ENCODE measurements at regions not wholly inside any gene's neighbourhood (a gene's known extent, or its start where the extent isn't known, plus 50 kb on each side); places are given as distances from the start of the nearest gene placed in this dataset.

GRCh38 chr7:25776744-25777123 is 375.3 kb upstream of the NFE2L3 start:
- H3K9me3 ChIP-seq: no peaks in the 10 kb centered on the region
- FAIRE-seq: no peak
- H3K4me1 ChIP-seq: no peaks in the 10 kb centered on the region
- TF ChIP-seq, protein P1, sequence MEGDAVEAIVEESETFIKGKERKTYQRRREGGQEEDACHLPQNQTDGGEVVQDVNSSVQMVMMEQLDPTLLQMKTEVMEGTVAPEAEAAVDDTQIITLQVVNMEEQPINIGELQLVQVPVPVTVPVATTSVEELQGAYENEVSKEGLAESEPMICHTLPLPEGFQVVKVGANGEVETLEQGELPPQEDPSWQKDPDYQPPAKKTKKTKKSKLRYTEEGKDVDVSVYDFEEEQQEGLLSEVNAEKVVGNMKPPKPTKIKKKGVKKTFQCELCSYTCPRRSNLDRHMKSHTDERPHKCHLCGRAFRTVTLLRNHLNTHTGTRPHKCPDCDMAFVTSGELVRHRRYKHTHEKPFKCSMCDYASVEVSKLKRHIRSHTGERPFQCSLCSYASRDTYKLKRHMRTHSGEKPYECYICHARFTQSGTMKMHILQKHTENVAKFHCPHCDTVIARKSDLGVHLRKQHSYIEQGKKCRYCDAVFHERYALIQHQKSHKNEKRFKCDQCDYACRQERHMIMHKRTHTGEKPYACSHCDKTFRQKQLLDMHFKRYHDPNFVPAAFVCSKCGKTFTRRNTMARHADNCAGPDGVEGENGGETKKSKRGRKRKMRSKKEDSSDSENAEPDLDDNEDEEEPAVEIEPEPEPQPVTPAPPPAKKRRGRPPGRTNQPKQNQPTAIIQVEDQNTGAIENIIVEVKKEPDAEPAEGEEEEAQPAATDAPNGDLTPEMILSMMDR (IDR thresholded peaks at IDR 0.05): no peak
- no peaks in the 10 kb centered on the region for H3K36me3 ChIP-seq
- intact Hi-C loops (cut with DNase I): no loop called here
- 96 to 97% methylated on average over 1 of the region's 1 CpG for WGBS, 2 donors
- ATAC-seq: no peak
- DNase-seq: no peak
- no peak overlapping the region for H3K4me3 ChIP-seq
- no peak overlapping the region for H3K27ac ChIP-seq
- no peaks in the 10 kb centered on the region for H3K27me3 ChIP-seq

DNA sequence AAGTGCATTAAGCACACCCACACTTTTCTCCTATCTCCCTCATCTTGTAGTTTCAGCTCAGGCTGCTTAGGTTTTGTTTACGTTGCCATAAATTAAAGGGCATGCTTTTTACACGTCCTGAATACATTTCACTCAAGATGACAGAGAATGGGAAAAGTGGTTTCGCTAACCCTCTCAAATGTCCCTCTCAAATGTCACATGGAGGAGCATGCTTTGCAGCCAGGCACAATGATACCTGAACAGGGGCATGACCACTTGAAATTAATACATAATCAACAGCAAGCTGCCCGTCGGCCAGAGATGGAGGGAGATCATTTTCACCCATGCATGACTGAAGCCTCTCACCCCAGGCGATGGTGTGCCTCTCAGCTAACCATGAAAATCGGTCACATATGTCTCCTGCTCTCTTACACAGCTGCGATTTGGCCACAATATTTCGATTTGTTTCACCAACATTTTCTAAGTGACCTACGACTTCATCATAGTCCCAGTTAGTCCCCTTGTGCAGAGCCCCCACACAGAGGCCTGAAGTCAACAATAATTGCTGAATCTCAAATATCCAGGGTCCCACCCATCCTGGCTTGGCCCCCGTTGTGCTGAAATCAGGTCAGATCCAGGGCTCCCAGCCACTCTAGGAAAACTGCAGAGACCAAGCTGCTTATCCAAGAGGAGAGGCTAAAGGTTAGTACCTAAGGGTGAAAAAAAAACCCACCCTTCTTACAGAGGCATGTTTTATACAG is 373.9 kb upstream of the NFE2L3 start:
- Histone ChIP-seq H3K36me3 (no peaks in the 10 kb centered on the region), H3K4me1 (no peaks in the 10 kb centered on the region), H3K4me3 (no peak overlapping the region), H3K27ac (no peak overlapping the region), H3K27me3 (no peaks in the 10 kb centered on the region), H3K9me3 (no peaks in the 10 kb centered on the region)
- TF ChIP-seq, protein P1 (IDR thresholded peaks at IDR 0.05): no peak
- intact Hi-C loops (cut with DNase I): no loop called here
- ATAC-seq (no peak), FAIRE-seq (no peak), DNase-seq (no peak)
- 54 to 60% methylated on average over 11 of the region's 11 CpGs for WGBS, 2 donors

- Histone ChIP-seq H3K36me3 (no peaks in the 10 kb centered on the region), H3K9me3 (no peaks in the 10 kb centered on the region), H3K27ac (no peak overlapping the region), H3K4me1 (no peaks in the 10 kb centered on the region), H3K4me3 (no peak overlapping the region), H3K27me3 (no peaks in the 10 kb centered on the region)
- FAIRE-seq (no peak), ATAC-seq (no peak), DNase-seq (no peak)
- WGBS, 2 donors: 93 to 94% methylated on average over 3 of the region's 3 CpGs
- intact Hi-C loops (cut with DNase I): no loop called here
- TF ChIP-seq, protein P1 (IDR thresholded peaks at IDR 0.05): no peak
Observed at GRCh38 chr7:25779002-25779546, 372.9 kb upstream of the NFE2L3 start.

DNA sequence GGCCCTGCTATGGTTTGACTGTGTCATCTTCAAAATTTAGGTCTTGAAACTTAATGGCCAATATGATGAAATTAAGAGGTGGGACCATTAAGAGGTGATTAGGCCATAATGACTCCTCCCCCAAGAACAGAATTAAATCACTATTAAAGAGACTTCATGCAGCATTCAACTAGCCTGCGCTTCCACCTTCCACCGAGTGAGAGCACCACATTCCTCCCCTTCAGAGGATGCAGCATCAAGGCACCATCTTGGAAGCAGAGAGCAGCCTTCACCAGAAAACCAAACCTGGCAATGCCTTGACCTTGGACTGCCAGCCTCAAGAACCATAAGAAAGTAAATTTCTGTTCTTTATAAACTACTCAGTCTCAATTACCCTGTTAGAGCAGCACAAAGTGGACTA is 371.1 kb upstream of the NFE2L3 start:
- DNase-seq: no peak
- Histone ChIP-seq H3K27me3 (no peaks in the 10 kb centered on the region), H3K9me3 (no peaks in the 10 kb centered on the region), H3K4me3 (no peak overlapping the region), H3K27ac (no peak overlapping the region), H3K4me1 (no peaks in the 10 kb centered on the region), H3K36me3 (no peaks in the 10 kb centered on the region)
- TF ChIP-seq, protein P1 (IDR thresholded peaks at IDR 0.05): no peak
- no peak for FAIRE-seq
- intact Hi-C loops (cut with DNase I): no loop called here
- WGBS, 2 donors: 88 to 89% methylated on average over 2 of the region's 2 CpGs
- ATAC-seq: no peak

GRCh38 chr7:25781704-25782103 is 370.3 kb upstream of the NFE2L3 start:
- intact Hi-C loops (cut with DNase I): no loop called here

More at GRCh38 chr7:25781704-25782103, 370.3 kb upstream of the NFE2L3 start:
- no peaks in the 10 kb centered on the region for H3K36me3 ChIP-seq
- H3K9me3 ChIP-seq: no peaks in the 10 kb centered on the region
- H3K4me3 ChIP-seq: no peak overlapping the region
- H3K27me3 ChIP-seq: no peaks in the 10 kb centered on the region
- TF ChIP-seq, protein P1 (IDR thresholded peaks at IDR 0.05): no peak
- ATAC-seq (no peak), FAIRE-seq (no peak), DNase-seq (no peak)
- no peaks in the 10 kb centered on the region for H3K4me1 ChIP-seq
- 67 to 70% methylated on average over 1 of the region's 1 CpG for WGBS, 2 donors
- H3K27ac ChIP-seq: no peak overlapping the region
